HEK293 (cell line): ENCODE measurements at regions not wholly inside any gene's neighbourhood (a gene's known extent, or its start where the extent isn't known, plus 50 kb on each side); places are given as distances from the start of the nearest gene placed in this dataset.

Experiments used
- CTCF ChIA-PET: fragments of 350-600 bp; formaldehyde crosslinking; extraction: SDS; loops from one replicate; lab custom pipeline; 2021; ENCODE audit warnings: antibody characterized with exemption; lab: Yijun Ruan, JAX
- POLR2A ChIA-PET: fragments of 300-600 bp; formaldehyde crosslinking; extraction: SDS; loops from one replicate; lab custom pipeline; 2020; ENCODE audit warnings: antibody characterized with exemption, inconsistent platforms; lab: Yijun Ruan, JAX
- H3K27ac ChIP-seq: fragments of 200-500 bp; sonication (Bioruptor generic); 2 replicates; pipeline ENCODE4 v1.5.1; 2014; ENCODE audit warnings: low read depth, low read length, control low read depth, inconsistent platforms; ENCODE audit errors: extremely low read depth
- H3K36me3 ChIP-seq, 2 experiments: fragments of 200-500 bp in 1 of 2; sonication (Bioruptor generic) in 1 of 2; 1 replicate in 1 of 2; 2 replicates in 1 of 2; pipeline ENCODE4 v1.5.1; 2014 to 2017; ENCODE audit warnings: inconsistent platforms in 2 of 2, low read length in 2 of 2; ENCODE audit not compliant: control insufficient read depth in 2 of 2, insufficient read depth in 1 of 2
- H3K4me1 ChIP-seq: fragments of 200-500 bp; sonication (Bioruptor generic); 2 replicates; pipeline ENCODE4 v1.5.1; 2014; ENCODE audit warnings: mild to moderate bottlenecking, low read length, inconsistent platforms; ENCODE audit not compliant: control insufficient read depth, insufficient read depth
- H3K4me3 ChIP-seq: 2 replicates; pipeline ENCODE4 v1.5.1; 2011; ENCODE audit warnings: low read depth, mild to moderate bottlenecking, control low read depth, low read length, moderate library complexity
- H3K9me3 ChIP-seq: fragments of 200-500 bp; sonication (Bioruptor generic); 2 replicates; pipeline ENCODE4 v1.5.1; 2014; ENCODE audit warnings: low read depth, low read length, inconsistent platforms; ENCODE audit not compliant: control insufficient read depth, insufficient read depth
- GLIS1 ChIP-seq: fragments of 450-650 bp; formaldehyde crosslinking; IDR thresholded peaks from 2 replicates; pipeline ENCODE4 v1.5.1; 2016; ENCODE audit warnings: missing biosample characterization, missing genetic modification characterization
- PBX3 ChIP-seq: sonication (generic); formaldehyde crosslinking; IDR thresholded peaks from 2 replicates; pipeline ENCODE4 v1.8.1; 2022; ENCODE audit warnings: mild to moderate bottlenecking, moderate library complexity, missing genetic modification reagents
- REST ChIP-seq: fragments of 450-650 bp; formaldehyde crosslinking; IDR thresholded peaks from 2 replicates; pipeline ENCODE4 v1.5.1; 2016; ENCODE audit warnings: missing biosample characterization, missing genetic modification characterization
- SCRT2 ChIP-seq: fragments of 450-650 bp; formaldehyde crosslinking; IDR thresholded peaks from 2 replicates; pipeline ENCODE4 v1.5.1; 2016; ENCODE audit warnings: missing biosample characterization, missing genetic modification characterization
- ZBTB1 ChIP-seq: fragments of 450-650 bp; formaldehyde crosslinking; IDR thresholded peaks from 2 replicates; pipeline ENCODE4 v1.5.1; 2016; ENCODE audit warnings: missing biosample characterization, missing genetic modification characterization
- ZBTB11 ChIP-seq: fragments of 450-650 bp; formaldehyde crosslinking; conservative IDR thresholded peaks from 2 replicates; pipeline ENCODE4 v1.5.1; 2016; ENCODE audit warnings: low read depth, missing biosample characterization, missing genetic modification characterization
- ZNF2 ChIP-seq: fragments of 450-650 bp; formaldehyde crosslinking; IDR thresholded peaks from 2 replicates; pipeline ENCODE4 v1.5.1; 2016; ENCODE audit warnings: missing biosample characterization, missing genetic modification characterization
- ZNF404 ChIP-seq: fragments of 450-650 bp; formaldehyde crosslinking; IDR thresholded peaks from 2 replicates; pipeline ENCODE4 v1.5.1; 2017; ENCODE audit warnings: missing biosample characterization, missing genetic modification characterization
- TF ChIP-seq, protein P1 (sequence below): fragments of 450-650 bp; formaldehyde crosslinking; conservative IDR thresholded peaks from 2 replicates; pipeline ENCODE4 v1.5.1; 2016; ENCODE audit warnings: low read depth, missing biosample characterization, missing genetic modification characterization
- TF ChIP-seq, protein P2 (sequence below): fragments of 450-650 bp; formaldehyde crosslinking; IDR thresholded peaks from 2 replicates; pipeline ENCODE4 v1.5.1; 2016; ENCODE audit warnings: missing biosample characterization, missing genetic modification characterization, low read depth

GRCh38 chr5:118088448-118088847, 899.9 kb downstream of the DTWD2 start (continued):
- TF ChIP-seq, protein P1, sequence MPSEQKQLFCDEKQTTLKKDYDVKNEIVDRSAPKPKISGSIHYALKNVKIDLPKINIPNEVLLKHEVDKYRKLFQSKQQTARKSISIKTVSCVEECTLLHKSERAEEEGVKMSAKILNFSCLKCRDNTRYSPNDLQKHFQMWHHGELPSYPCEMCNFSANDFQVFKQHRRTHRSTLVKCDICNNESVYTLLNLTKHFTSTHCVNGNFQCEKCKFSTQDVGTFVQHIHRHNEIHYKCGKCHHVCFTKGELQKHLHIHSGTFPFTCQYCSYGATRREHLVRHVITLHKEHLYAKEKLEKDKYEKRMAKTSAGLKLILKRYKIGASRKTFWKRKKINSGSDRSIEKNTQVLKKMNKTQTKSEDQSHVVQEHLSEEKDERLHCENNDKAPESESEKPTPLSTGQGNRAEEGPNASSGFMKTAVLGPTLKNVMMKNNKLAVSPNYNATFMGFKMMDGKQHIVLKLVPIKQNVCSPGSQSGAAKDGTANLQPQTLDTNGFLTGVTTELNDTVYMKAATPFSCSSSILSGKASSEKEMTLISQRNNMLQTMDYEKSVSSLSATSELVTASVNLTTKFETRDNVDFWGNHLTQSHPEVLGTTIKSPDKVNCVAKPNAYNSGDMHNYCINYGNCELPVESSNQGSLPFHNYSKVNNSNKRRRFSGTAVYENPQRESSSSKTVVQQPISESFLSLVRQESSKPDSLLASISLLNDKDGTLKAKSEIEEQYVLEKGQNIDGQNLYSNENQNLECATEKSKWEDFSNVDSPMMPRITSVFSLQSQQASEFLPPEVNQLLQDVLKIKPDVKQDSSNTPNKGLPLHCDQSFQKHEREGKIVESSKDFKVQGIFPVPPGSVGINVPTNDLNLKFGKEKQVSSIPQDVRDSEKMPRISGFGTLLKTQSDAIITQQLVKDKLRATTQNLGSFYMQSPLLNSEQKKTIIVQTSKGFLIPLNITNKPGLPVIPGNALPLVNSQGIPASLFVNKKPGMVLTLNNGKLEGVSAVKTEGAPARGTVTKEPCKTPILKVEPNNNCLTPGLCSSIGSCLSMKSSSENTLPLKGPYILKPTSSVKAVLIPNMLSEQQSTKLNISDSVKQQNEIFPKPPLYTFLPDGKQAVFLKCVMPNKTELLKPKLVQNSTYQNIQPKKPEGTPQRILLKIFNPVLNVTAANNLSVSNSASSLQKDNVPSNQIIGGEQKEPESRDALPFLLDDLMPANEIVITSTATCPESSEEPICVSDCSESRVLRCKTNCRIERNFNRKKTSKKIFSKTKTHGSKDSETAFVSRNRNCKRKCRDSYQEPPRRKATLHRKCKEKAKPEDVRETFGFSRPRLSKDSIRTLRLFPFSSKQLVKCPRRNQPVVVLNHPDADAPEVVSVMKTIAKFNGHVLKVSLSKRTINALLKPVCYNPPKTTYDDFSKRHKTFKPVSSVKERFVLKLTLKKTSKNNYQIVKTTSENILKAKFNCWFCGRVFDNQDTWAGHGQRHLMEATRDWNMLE (tag by site-specific recombination): no peak
- TF ChIP-seq SCRT2: no peak

- POLR2A ChIA-PET: no interaction called here
- no peaks in the 10 kb centered on the region for H3K4me1 ChIP-seq
- no peaks in the 10 kb centered on the region for H3K36me3 ChIP-seq
- H3K9me3 ChIP-seq: no peaks in the 10 kb centered on the region
- TF ChIP-seq, protein P2, sequence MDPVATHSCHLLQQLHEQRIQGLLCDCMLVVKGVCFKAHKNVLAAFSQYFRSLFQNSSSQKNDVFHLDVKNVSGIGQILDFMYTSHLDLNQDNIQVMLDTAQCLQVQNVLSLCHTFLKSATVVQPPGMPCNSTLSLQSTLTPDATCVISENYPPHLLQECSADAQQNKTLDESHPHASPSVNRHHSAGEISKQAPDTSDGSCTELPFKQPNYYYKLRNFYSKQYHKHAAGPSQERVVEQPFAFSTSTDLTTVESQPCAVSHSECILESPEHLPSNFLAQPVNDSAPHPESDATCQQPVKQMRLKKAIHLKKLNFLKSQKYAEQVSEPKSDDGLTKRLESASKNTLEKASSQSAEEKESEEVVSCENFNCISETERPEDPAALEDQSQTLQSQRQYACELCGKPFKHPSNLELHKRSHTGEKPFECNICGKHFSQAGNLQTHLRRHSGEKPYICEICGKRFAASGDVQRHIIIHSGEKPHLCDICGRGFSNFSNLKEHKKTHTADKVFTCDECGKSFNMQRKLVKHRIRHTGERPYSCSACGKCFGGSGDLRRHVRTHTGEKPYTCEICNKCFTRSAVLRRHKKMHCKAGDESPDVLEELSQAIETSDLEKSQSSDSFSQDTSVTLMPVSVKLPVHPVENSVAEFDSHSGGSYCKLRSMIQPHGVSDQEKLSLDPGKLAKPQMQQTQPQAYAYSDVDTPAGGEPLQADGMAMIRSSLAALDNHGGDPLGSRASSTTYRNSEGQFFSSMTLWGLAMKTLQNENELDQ (tag by site-specific recombination): no peak
- no peak for TF ChIP-seq PBX3 (CRISPR knock-in tag)
- no peak for TF ChIP-seq ZBTB11 (tag by site-specific recombination)
- TF ChIP-seq ZBTB1: no peak
- peak; percentile 63 for TF ChIP-seq REST (tag by site-specific recombination)
- no peak for TF ChIP-seq ZNF2 (tag by site-specific recombination)
- TF ChIP-seq GLIS1 (tag by site-specific recombination): no peak
- no peak for TF ChIP-seq ZNF404 (tag by site-specific recombination)
- no peak overlapping the region for H3K4me3 ChIP-seq
- H3K27ac ChIP-seq: no peak overlapping the region
- CTCF ChIA-PET: no interaction called here
Observed at GRCh38 chr5:118076490-118076889, 911.9 kb downstream of the DTWD2 start.
